GM06990 (cell line): ENCODE measurements at regions not wholly inside any gene's neighbourhood (a gene's known extent, or its start where the extent isn't known, plus 50 kb on each side); places are given as distances from the start of the nearest gene placed in this dataset.

Experiments used
- DNase-seq: peaks from one replicate; pipeline ENCODE4 v3.0.0-alpha.2; 2011; ENCODE audit not compliant: insufficient read length; ENCODE audit errors: extremely low read depth
- H3K27me3 ChIP-seq: replicated peaks from 2 replicates; pipeline ENCODE4 v1.6.0; 2011; ENCODE audit warnings: low read length; ENCODE audit not compliant: control insufficient read depth, insufficient read depth
- H3K36me3 ChIP-seq: 2 replicates; pipeline ENCODE4 v1.5.1; 2011; ENCODE audit warnings: low read length; ENCODE audit not compliant: control insufficient read depth, insufficient read depth
- H3K4me3 ChIP-seq: replicated peaks from 2 replicates; pipeline ENCODE4 v1.5.1; 2011; ENCODE audit warnings: low read depth, mild to moderate bottlenecking, control low read depth, low read length
- TF ChIP-seq, protein P1 (sequence below): IDR thresholded peaks from 2 replicates; pipeline ENCODE4 v1.5.1; 2011; ENCODE audit warnings: low read length, control low read depth, mild to moderate bottlenecking, inconsistent platforms; ENCODE audit not compliant: insufficient read depth, poor library complexity, severe bottlenecking

DNA sequence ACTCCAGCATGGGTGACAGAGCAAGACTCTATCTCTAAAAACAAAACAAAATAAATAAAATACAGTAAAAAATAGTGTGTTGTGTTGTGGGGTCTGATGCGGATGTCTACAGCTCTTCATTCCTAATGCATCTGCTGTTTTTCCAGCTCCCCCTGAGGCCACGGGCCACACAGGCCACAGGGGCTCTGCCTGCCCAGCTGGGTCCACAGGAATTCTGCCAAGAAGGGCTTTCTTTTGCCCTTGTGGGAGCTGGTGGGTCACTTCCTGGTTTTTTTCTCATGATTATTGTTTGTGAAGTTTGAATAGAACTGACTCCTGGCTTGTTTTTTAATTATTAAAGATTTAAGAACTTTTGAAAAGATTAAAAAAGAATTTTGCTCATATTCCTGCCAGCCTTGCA lies 67.4 kb upstream of the CLDN5 start:
- Histone ChIP-seq H3K36me3 (no peaks in the 10 kb centered on the region), H3K4me3 (no peak overlapping the region), H3K27me3 (no peaks in the 10 kb centered on the region)
- no peak for DNase-seq
- TF ChIP-seq, protein P1, sequence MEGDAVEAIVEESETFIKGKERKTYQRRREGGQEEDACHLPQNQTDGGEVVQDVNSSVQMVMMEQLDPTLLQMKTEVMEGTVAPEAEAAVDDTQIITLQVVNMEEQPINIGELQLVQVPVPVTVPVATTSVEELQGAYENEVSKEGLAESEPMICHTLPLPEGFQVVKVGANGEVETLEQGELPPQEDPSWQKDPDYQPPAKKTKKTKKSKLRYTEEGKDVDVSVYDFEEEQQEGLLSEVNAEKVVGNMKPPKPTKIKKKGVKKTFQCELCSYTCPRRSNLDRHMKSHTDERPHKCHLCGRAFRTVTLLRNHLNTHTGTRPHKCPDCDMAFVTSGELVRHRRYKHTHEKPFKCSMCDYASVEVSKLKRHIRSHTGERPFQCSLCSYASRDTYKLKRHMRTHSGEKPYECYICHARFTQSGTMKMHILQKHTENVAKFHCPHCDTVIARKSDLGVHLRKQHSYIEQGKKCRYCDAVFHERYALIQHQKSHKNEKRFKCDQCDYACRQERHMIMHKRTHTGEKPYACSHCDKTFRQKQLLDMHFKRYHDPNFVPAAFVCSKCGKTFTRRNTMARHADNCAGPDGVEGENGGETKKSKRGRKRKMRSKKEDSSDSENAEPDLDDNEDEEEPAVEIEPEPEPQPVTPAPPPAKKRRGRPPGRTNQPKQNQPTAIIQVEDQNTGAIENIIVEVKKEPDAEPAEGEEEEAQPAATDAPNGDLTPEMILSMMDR, result no peak

DNA sequence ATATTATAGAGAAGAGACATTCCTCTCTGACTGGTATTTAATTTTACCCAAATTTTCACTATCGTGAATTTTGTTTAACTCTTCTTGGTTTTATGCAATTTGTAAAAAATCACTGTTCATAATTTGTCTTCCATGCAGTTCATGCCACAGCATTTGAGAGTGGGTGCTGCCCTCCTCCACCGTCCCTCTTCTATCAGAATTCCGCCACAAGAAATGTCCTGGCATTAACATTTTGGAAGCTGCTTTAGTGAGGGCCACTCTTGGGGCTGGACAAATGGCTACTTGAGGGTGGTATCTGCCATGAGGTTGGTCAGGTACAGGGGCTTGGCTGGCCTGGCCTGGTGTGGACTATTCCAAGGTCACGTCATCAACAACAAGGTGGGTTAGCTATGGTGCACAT lies 68.3 kb upstream of the CLDN5 start:
- H3K36me3 ChIP-seq, result no peaks in the 10 kb centered on the region
- no peak overlapping the region for H3K4me3 ChIP-seq
- no peaks in the 10 kb centered on the region for H3K27me3 ChIP-seq
- TF ChIP-seq, protein P1, result no peak
- DNase-seq, result no peak

DNA sequence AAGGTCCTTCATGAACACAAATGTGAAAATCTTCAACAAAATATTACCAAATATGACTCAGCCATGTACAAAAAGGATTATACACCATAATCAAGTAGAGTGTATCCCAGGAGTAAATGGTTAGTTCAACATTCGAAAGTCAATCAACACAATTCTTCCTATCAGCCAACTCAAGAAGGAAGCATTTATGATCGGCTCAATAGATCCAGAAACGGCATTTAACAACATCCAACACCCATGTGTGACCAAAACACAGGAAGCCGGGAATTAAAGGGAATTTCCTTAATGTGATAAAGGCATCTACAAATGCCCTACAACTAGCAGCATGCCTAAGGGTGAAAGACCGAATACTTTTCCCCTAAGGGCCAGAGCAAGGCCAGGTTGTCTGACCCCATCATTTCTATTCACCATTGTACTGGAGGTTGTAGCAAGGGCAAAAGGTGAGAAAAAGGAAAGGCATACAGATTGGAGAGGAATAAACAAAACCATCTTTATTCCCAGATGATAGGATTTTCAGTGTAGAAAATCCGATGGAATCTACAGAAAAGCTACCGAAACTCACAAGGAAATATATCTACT lies 69.9 kb upstream of the CLDN5 start:
- Histone ChIP-seq H3K27me3 (no peaks in the 10 kb centered on the region), H3K4me3 (no peak overlapping the region), H3K36me3 (no peaks in the 10 kb centered on the region)
- TF ChIP-seq, protein P1, result no peak
- no peak for DNase-seq

DNA sequence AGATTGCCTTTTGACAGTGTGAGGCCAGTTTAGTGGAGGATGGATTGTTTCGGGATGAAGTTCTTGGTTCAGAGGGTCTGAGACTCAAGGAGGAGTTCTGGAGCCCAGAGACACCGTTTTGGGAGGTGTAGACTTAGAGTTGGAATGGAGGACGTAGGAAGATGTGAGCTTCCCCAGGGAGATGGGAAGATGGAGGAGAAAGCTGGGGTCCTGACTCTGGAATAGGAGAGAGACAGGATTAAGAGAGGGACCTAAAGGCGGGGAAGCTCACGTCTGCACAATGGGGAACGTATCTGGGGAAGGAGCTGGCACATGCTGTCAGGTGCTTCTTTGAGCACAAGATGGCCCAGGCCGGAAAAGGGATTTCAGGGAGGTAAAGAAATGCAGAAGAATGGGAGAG lies 71.3 kb upstream of the CLDN5 start:
- TF ChIP-seq, protein P1, result no peak
- Histone ChIP-seq H3K27me3 (no peaks in the 10 kb centered on the region), H3K4me3 (no peak overlapping the region), H3K36me3 (no peaks in the 10 kb centered on the region)
- DNase-seq, result no peak

DNA sequence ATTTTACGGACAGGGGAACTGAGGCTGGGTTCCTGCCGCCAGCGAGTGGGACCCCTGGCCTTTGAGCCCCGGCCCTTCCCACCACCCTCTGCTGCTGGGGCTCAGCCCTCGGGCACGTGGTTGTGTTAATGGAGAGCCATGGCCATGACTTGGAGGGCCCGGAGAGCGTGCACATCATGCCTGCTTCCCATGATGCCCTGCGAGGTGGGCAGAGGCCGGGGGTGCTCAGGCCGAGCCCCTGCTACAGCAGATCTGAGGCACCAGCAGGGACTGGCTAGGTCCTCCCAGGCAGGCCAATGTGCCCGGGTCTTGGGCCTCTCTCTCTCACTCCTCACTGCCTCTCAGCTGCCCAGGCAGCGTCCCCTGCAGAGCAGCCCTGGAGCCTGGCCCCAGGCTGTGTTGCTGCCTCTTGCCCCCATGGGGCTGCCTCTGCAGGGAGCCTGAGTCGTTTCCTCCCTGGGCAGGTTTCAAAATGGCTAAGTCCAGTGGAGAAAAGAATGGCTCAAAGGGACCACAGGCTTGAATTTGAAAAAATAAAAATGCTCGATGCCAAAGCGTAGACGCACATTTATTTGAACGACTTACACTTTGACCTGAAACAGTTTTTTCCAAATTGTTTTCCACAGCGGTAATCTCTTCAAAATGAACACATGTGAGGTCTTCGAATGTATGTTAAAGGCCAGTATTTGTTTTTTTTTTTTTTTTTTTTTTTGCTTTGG lies 72.6 kb upstream of the CLDN5 start:
- no peak overlapping the region for H3K4me3 ChIP-seq
- no peak for DNase-seq

More for the DNA sequence above, 72.6 kb upstream of the CLDN5 start:
- TF ChIP-seq, protein P1, result no peak
- Histone ChIP-seq H3K36me3 (no peaks in the 10 kb centered on the region), H3K27me3 (no peaks in the 10 kb centered on the region)
